Activated CD4-positive, alpha-beta T cell treated with anti-CD3 and anti-CD28 coated beads for 24 hours (primary cell): ENCODE measurements at regions not wholly inside any gene's neighbourhood (a gene's known extent, or its start where the extent isn't known, plus 50 kb on each side); places are given as distances from the start of the nearest gene placed in this dataset.
"Not testable (repeated sequence)": the region's sequence is repeated elsewhere in the genome, so short reads cannot be mapped to it uniquely, and the experiment has no call there.

ENCODE experiments used
- DNase-seq, 2 donors: peaks; one replicate each; pipeline ENCODE4 v3.0.0-alpha.2; 2020; ENCODE audit warnings: low read depth in 2 of 2

- DNase-seq = not testable (repeated sequence)
Observed at GRCh38 chr21:27517177-27517576, 550.3 kb upstream of the ADAMTS5 start.

DNA sequence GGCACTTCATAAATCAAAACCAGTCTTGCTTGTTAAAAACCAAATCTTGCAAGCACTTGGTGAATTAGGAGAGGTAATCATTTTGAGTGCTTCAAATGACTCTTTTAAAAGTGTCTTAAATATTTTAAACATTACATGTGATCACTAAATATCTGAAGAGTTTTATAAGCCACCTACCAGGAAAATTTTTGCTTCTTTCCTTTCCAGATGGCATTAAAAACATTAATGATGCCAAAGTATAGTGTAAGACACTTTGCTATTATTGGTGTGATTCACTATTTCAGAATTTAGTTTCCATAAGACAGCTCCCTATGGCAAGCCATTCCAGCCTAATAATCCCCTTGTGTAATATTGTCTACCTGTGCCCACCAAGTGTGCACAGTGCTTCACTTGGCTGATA, 548.8 kb upstream of the ADAMTS5 start:
- DNase-seq = no peak

GRCh38 chr21:27513825-27514224, 546.9 kb upstream of the ADAMTS5 start:
- no peak for DNase-seq

DNA sequence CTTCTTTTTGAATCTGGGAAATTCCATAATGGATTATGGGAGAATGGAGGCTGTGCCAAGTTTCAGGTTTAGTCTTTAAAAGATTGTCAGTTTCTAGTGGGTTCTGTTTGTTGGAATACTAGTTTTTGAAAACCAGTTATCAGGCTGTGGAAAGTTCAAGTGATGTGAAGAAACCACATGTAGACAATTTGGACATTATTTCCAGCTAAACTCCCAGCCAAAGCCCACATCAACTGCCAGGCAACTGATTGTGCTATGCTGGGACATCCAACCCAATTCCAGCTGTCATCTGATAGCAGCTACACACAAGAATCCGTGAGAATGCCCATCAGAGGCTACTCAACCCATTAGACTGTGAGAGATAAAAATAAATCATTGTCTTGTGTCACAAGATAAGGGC, 546.1 kb upstream of the ADAMTS5 start:
- DNase-seq = no peak

- no peak for DNase-seq
Observed at GRCh38 chr21:27511233-27511632, 544.3 kb upstream of the ADAMTS5 start.

DNA sequence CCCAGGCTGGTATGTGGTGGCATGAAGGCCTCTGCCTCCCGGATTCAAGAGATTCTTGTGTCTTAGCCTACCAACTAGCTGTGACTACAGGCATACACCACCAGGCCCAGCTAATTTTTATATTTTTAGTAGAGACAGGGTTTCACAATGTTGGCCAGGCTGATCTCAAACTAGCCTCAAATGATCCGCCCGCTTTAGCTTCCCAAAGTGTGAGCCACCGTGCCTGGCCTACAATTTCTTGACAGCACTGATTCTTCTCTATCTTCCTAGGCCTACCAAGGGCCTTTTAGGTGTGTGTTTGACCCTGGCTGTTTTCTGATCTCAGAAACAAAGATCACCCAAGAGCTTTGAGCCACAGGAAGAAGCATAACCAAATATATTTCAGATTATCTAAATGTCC, 540.8 kb upstream of the ADAMTS5 start:
- DNase-seq = no peak

GRCh38 chr21:27505516-27505915, 538.6 kb upstream of the ADAMTS5 start:
- no peak for DNase-seq

DNA sequence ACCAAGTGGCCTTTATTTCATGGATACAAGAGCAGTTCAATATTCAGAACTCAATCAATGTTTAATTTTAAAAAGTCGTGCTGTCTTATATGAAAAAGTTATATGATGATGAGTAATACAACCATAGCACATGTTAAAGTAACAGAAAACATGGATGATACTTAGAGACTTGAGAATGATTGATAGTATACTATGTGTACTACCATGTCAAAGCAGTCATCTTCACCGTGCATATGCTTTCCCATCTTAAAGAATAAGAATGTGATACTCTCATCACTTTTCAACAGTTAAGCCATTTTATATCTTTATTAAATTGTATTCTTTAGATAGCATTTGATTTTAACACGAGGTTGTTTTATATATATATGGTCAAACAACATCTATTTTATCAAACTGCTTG, 535.9 kb upstream of the ADAMTS5 start:
- DNase-seq = no peak

GRCh38 chr21:27498025-27498424, 531.1 kb upstream of the ADAMTS5 start:
- DNase-seq = no peak

DNA sequence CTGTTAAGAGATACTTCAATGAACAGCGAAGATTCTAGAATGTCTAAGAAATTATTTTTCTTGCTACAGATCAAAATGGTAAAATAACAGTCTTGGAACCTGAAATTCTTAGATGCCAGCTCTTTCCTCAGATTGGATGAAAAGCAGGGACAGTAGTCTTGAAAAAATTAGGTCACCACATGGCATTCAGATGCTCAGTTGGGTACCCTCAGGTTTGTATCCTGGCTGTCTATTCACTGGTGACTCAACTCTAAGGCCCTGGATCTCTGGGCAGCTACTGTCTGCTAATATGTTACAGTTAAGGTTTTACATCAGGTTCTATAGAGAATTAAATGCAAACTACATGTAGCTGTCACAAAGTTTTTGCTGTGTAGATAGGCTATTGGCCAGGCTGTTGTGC, 528.9 kb upstream of the ADAMTS5 start:
- no peak for DNase-seq

DNA sequence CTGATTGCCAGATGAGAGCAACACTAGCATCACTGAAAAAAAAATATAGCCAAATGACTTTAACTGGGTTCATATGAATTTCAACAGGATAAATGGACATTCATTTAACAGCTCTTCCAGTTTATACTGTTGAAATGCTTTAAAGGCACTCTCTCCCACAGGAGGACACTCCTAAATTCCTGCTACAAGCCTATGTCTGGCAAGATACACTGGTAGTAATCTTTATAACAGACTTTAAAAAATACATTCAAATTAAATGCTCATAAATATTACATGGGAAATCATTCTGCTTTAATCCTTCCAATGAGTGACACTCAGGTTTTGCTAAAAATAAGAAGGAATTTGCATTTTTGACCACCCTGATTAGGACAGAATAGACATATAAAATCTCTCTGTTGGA, 526.7 kb upstream of the ADAMTS5 start:
- no peak for DNase-seq

DNA sequence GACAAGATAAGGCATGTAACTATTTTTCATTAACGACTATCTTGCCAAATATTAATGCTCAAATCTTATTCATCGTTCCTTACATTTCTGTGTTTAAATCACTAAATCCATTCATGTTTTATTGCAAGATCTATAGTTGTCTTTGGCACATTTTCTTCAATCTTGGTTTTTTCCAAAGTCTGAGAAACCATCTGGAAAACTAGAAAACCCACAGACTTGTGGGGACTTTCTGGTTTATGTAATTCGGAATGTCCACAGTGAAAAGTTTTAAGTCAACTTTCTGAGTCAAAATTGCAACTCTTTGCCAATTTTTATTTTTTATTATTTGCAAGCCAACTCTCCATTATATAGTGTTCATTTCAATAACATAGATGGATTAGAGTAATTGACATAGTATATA, 520.8 kb upstream of the ADAMTS5 start:
- DNase-seq = no peak

DNA sequence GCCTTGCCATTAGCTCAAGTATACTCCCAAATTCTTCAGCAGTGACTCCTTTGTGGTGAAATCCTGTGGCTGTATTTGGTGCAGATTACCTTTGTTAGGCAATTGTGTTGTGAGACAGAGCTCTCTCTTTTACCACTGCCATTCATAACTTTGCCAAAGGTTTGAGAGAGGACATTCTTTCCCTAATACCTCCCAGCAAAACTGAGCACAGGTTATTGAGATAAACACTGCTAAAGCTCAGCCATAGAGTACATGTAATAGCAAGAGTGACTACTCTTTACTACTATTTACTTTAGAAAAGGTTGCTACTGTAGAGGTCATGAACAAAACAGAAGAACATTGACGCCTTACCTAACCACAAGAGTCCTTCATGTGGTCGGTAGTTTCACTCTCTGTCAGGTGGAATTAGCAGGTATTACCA, 514.0 kb upstream of the ADAMTS5 start:
- no peak for DNase-seq

- no peak for DNase-seq
Observed at GRCh38 chr21:27477296-27477695, 510.4 kb upstream of the ADAMTS5 start.

- no peak for DNase-seq
Observed at GRCh38 chr21:27476696-27477095, 509.8 kb upstream of the ADAMTS5 start.

GRCh38 chr21:27475363-27475955, 508.6 kb upstream of the ADAMTS5 start:
- DNase-seq = no peak

- DNase-seq = no peak
Observed at GRCh38 chr21:27467366-27467765, 500.5 kb upstream of the ADAMTS5 start.

DNA sequence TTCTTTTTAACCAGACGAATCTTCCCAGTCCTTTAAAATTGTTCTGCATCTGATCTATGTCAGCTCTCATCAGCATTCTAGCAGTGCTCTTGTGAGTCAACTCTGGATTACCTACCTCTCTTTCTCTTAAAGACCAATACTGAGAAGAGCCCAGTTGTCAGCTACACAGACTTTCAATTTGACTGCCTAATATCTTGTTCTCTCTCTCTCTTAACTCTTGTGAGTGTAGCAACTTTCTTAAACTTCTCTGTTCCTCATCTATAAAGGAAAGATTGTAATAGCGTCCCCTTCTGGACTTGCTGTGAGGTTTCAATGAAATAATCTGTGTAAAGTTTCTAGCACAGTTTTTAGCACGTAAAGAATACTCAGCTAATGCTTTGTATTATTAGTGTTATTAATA, 499.3 kb upstream of the ADAMTS5 start:
- no peak for DNase-seq

GRCh38 chr21:27464648-27465047, 497.8 kb upstream of the ADAMTS5 start:
- no peak for DNase-seq

- DNase-seq = no peak
Observed at GRCh38 chr21:27462726-27463125, 495.8 kb upstream of the ADAMTS5 start.

DNA sequence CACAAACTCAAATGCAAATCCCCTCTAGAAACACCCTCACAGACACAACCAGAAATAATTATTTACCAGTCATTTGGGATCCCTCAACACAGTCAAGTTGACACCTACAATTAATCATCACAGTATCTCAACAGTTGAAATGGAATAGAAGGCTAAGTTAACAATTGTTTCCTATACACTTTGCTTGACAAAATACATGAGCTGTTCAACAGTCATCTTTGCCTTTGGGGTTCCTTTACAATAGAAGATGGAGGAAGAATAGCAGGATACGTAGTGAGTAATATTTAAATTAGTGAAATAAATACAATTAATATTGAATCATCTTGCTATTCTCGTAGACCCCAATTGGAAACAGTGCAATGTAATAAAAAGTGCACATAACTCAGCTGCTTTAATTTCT, 487.3 kb upstream of the ADAMTS5 start:
- no peak for DNase-seq

GRCh38 chr21:27451116-27451515, 484.2 kb upstream of the ADAMTS5 start:
- DNase-seq = no peak

- DNase-seq = no peak
Observed at GRCh38 chr21:27450216-27450615, 483.3 kb upstream of the ADAMTS5 start.

DNA sequence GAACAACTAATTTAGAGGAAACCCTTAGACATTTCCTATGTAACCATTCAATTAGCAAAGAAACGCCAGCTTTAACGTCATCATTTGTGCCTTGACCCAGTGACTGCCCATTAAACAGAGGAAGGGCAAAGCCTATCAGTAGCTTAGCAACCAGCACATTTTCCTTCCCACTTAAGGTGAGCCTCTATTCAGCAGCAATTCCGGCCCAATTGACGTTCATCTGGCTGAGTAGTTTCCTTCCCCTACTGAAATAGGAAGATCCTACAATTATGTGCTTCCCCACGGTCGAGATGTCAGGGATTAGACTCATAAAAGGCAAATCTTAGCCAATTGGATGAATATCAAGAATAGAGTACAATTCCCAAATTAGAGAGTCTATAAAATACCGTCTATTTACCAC, 482.1 kb upstream of the ADAMTS5 start:
- DNase-seq = no peak

- DNase-seq = no peak
Observed at GRCh38 chr21:27447843-27448242, 481.0 kb upstream of the ADAMTS5 start.
